WERI-Rb-1 (cell line): ENCODE measurements at regions not wholly inside any gene's neighbourhood (a gene's known extent, or its start where the extent isn't known, plus 50 kb on each side); places are given as distances from the start of the nearest gene placed in this dataset.
"Not testable (repeated sequence)": the region's sequence is repeated elsewhere in the genome, so short reads cannot be mapped to it uniquely, and the experiment has no call there.

ENCODE experiments used
- DNase-seq: peaks from one replicate; pipeline ENCODE4 v3.0.0-alpha.2; 2020
- H3K27ac ChIP-seq: fragments of 250-450 bp; sonication (Bioruptor Pico); 2 replicates; pipeline ENCODE4 v1.5.1; 2020; ENCODE audit warnings: mild to moderate bottlenecking, moderate library complexity
- H3K27me3 ChIP-seq: fragments of 250-450 bp; sonication (Bioruptor Pico); 2 replicates; pipeline ENCODE4 v1.5.1; 2021; ENCODE audit warnings: mild to moderate bottlenecking, low read depth, moderate library complexity; ENCODE audit not compliant: insufficient read depth, severe bottlenecking
- H3K36me3 ChIP-seq: fragments of 250-450 bp; sonication (Bioruptor Pico); 2 replicates; pipeline ENCODE4 v1.5.1; 2020; ENCODE audit warnings: mild to moderate bottlenecking, moderate library complexity
- H3K4me3 ChIP-seq: 2 replicates; pipeline ENCODE4 v1.5.1; 2011; ENCODE audit warnings: low read depth, mild to moderate bottlenecking, control low read depth, low read length
- H3K9me3 ChIP-seq: fragments of 250-450 bp; sonication (Bioruptor Pico); 2 replicates; pipeline ENCODE4 v1.5.1; 2021; ENCODE audit warnings: mild to moderate bottlenecking, moderate library complexity; ENCODE audit not compliant: severe bottlenecking
- TF ChIP-seq, protein P1 (sequence below): IDR thresholded peaks from 2 replicates; pipeline ENCODE4 v1.5.1; 2011; ENCODE audit warnings: low read depth, mild to moderate bottlenecking, control low read depth, inconsistent platforms, low read length

- Histone ChIP-seq H3K27me3 (no peaks in the 10 kb centered on the region), H3K9me3 (peaks cover 3% of the 10 kb centered on the region), H3K27ac (no peak overlapping the region), H3K4me3 (no peak overlapping the region), H3K36me3 (no peaks in the 10 kb centered on the region)
- no peak for DNase-seq
- TF ChIP-seq, protein P1, sequence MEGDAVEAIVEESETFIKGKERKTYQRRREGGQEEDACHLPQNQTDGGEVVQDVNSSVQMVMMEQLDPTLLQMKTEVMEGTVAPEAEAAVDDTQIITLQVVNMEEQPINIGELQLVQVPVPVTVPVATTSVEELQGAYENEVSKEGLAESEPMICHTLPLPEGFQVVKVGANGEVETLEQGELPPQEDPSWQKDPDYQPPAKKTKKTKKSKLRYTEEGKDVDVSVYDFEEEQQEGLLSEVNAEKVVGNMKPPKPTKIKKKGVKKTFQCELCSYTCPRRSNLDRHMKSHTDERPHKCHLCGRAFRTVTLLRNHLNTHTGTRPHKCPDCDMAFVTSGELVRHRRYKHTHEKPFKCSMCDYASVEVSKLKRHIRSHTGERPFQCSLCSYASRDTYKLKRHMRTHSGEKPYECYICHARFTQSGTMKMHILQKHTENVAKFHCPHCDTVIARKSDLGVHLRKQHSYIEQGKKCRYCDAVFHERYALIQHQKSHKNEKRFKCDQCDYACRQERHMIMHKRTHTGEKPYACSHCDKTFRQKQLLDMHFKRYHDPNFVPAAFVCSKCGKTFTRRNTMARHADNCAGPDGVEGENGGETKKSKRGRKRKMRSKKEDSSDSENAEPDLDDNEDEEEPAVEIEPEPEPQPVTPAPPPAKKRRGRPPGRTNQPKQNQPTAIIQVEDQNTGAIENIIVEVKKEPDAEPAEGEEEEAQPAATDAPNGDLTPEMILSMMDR: no peak
Measured at GRCh38 chr1:212513586-212513985, 80.9 kb downstream of the NENF start.

DNA sequence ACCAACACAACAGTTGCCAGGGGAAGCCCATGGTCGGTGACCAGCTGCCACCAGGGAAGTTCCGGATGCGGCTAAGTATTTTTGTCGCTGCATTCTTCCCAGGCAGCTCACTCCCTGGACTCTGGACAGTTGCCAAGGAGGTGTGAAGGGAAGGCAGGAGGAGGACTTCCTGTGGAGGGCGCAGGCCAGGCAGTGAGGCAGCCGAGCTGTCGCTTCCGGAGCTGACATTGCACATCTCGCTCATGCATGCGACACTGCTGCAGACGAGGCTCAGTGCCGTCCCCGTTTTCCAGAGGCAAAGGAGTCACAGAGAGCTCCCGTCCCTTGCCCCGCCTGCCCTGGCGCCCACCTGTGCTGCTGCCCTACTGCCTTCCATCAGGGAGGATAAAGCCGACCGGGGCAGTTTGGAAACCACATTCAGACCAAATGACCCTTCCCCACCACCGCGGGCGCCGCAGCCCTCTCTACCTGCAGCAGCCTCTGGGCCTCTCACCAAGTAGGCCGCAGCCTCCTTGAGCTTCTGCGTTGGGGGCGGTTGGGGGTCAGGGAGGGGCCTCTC lies 81.4 kb downstream of the NENF start:
- DNase-seq: no peak
- no peak overlapping the region for H3K4me3 ChIP-seq

GRCh38 chr1:212514782-212515181 lies 82.1 kb downstream of the NENF start:
- TF ChIP-seq, protein P1: no peak
- no peak for DNase-seq
- Histone ChIP-seq H3K36me3 (no peaks in the 10 kb centered on the region), H3K27me3 (no peaks in the 10 kb centered on the region), H3K27ac (no peak overlapping the region), H3K9me3 (peaks cover 3% of the 10 kb centered on the region), H3K4me3 (no peak overlapping the region)

More for the DNA sequence above, 81.4 kb downstream of the NENF start:
- Histone ChIP-seq H3K36me3 (no peaks in the 10 kb centered on the region), H3K27ac (no peak overlapping the region), H3K27me3 (no peaks in the 10 kb centered on the region), H3K9me3 (peaks cover 3% of the 10 kb centered on the region)
- TF ChIP-seq, protein P1: no peak

DNA sequence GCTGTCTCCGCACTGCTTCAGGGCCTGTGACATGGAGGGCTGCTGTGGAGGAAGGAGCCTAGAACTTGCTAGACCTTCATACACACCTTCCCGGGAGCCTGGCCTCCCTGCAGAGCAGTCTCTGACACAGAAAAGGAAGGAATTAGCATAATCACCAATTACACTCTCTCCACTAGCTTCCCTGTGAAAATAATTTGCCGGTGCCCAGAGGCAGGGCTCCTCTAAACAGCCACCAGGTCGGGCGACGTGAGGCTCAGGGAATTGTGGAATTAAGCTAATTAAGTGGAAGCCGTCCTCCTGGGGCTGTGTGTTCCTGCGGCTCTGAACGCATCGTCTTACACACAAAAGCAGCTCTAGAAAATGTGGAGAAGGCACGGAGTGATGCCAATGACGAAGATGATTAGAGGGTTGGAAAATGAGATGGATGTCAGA lies 82.6 kb downstream of the NENF start:
- DNase-seq: peak; percentile 72
- no peaks in the 10 kb centered on the region for H3K27me3 ChIP-seq
- no peaks in the 10 kb centered on the region for H3K36me3 ChIP-seq
- peak overlapping the region; percentile 17 for H3K4me3 ChIP-seq
- H3K9me3 ChIP-seq: peaks cover 3% of the 10 kb centered on the region
- TF ChIP-seq, protein P1: no peak
- peak overlapping the region; percentile 59 for H3K27ac ChIP-seq

DNA sequence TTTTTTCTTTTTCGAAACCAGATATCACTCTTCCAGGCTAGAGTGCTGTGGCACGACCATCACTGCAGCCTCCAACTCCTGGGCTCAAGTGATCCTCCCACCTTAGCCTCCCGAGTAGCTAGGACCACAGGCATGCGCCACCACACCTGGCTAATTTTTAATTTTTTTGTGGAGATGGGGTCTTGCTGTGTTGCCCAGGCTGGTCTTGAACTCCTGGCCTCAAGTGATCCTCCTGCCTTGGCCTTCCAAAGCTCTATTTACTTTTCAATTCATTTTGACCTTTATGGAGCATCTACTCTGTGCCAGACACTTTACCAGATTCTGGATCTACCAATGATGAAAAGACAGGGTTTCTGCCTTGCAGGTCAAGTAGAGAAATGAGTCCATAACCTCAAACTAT lies 83.3 kb downstream of the NENF start:
- H3K27me3 ChIP-seq, H3K36me3 ChIP-seq, DNase-seq, H3K4me3 ChIP-seq, H3K9me3 ChIP-seq: not testable (repeated sequence)
- peak overlapping the region; percentile 59 for H3K27ac ChIP-seq

GRCh38 chr1:212518188-212519054 lies 85.7 kb downstream of the NENF start:
- no peak for DNase-seq
- Histone ChIP-seq H3K4me3 (no peak overlapping the region), H3K36me3 (no peaks in the 10 kb centered on the region), H3K9me3 (peaks cover 3% of the 10 kb centered on the region), H3K27me3 (no peaks in the 10 kb centered on the region), H3K27ac (no peak overlapping the region)
- TF ChIP-seq, protein P1: no peak
